ENCODE measurements at regions not wholly inside any gene's neighbourhood (a gene's known extent, or its start where the extent isn't known, plus 50 kb on each side); places are given as distances from the start of the nearest gene placed in this dataset.

GRCh38 chr5:58145397-58145934 lies 314.4 kb downstream of the PLK2 start:
- TF ChIP-seq CTCF (IDR thresholded peaks at IDR 0.05; ENCODE audit: insufficient read depth, low read length, severe bottlenecking), result no peak
- no peaks in the 10 kb centered on the region for H3K27me3 ChIP-seq (ENCODE audit: control insufficient read depth, insufficient read depth, low read length)
- no peak overlapping the region for H3K4me3 ChIP-seq (ENCODE audit: low read depth, low read length)
- no peak for DNase-seq (ENCODE audit: low read depth)
- no peaks in the 10 kb centered on the region for H3K36me3 ChIP-seq (ENCODE audit: control insufficient read depth, insufficient read depth, low read length)
- no peak for FAIRE-seq

- DNase-seq (ENCODE audit: low read depth), result no peak
- FAIRE-seq, result no peak
- H3K4me3 ChIP-seq (ENCODE audit: low read depth, low read length), result no peak overlapping the region
- TF ChIP-seq CTCF (IDR thresholded peaks at IDR 0.05; ENCODE audit: insufficient read depth, low read length, severe bottlenecking), result no peak
- no peaks in the 10 kb centered on the region for H3K27me3 ChIP-seq (ENCODE audit: control insufficient read depth, insufficient read depth, low read length)
- H3K36me3 ChIP-seq (ENCODE audit: control insufficient read depth, insufficient read depth, low read length), result no peaks in the 10 kb centered on the region
These were observed 316.2 kb downstream of the PLK2 start for GRCh38 chr5:58143727-58144126.

GRCh38 chr5:58143181-58143580 lies 316.7 kb downstream of the PLK2 start:
- DNase-seq (ENCODE audit: low read depth) (no peak), FAIRE-seq (no peak)
- no peaks in the 10 kb centered on the region for H3K36me3 ChIP-seq (ENCODE audit: control insufficient read depth, insufficient read depth, low read length)
- no peak for TF ChIP-seq CTCF (IDR thresholded peaks at IDR 0.05; ENCODE audit: insufficient read depth, low read length, severe bottlenecking)
- H3K27me3 ChIP-seq (ENCODE audit: control insufficient read depth, insufficient read depth, low read length), result no peaks in the 10 kb centered on the region
- no peak overlapping the region for H3K4me3 ChIP-seq (ENCODE audit: low read depth, low read length)

GRCh38 chr5:58138791-58139190 lies 321.1 kb downstream of the PLK2 start:
- no peak overlapping the region for H3K4me3 ChIP-seq (ENCODE audit: low read depth, low read length)
- no peaks in the 10 kb centered on the region for H3K27me3 ChIP-seq (ENCODE audit: control insufficient read depth, insufficient read depth, low read length)
- FAIRE-seq (no peak), DNase-seq (ENCODE audit: low read depth) (no peak)
- TF ChIP-seq CTCF (IDR thresholded peaks at IDR 0.05; ENCODE audit: insufficient read depth, low read length, severe bottlenecking), result no peak
- no peaks in the 10 kb centered on the region for H3K36me3 ChIP-seq (ENCODE audit: control insufficient read depth, insufficient read depth, low read length)

GRCh38 chr5:58136406-58136805 lies 323.5 kb downstream of the PLK2 start:
- TF ChIP-seq CTCF (IDR thresholded peaks at IDR 0.05; ENCODE audit: insufficient read depth, low read length, severe bottlenecking), result no peak
- Histone ChIP-seq H3K4me3 (ENCODE audit: low read depth, low read length) (no peak overlapping the region), H3K36me3 (ENCODE audit: control insufficient read depth, insufficient read depth, low read length) (no peaks in the 10 kb centered on the region), H3K27me3 (ENCODE audit: control insufficient read depth, insufficient read depth, low read length) (no peaks in the 10 kb centered on the region)
- FAIRE-seq (no peak), DNase-seq (ENCODE audit: low read depth) (no peak)
